Activated T-helper 1 cell treated with Interleukin-2 at 50 U/mL for 16 hours (primary cell): ENCODE measurements at regions not wholly inside any gene's neighbourhood (a gene's known extent, or its start where the extent isn't known, plus 50 kb on each side); places are given as distances from the start of the nearest gene placed in this dataset.

Experiments used
- DNase-seq: peaks from one replicate; pipeline ENCODE4 v3.0.0-alpha.2; 2020; ENCODE audit warnings: low read depth

GRCh38 chr21:24112020-24112419 is 1495.3 kb downstream of the MRPL39 start:
- no peak for DNase-seq

GRCh38 chr21:24110846-24111245 is 1496.4 kb downstream of the MRPL39 start:
- no peak for DNase-seq

GRCh38 chr21:24097181-24097580 is 1510.1 kb downstream of the MRPL39 start:
- DNase-seq: no peak

GRCh38 chr21:24096651-24097050 is 1510.6 kb downstream of the MRPL39 start:
- no peak for DNase-seq

- DNase-seq: no peak
Measured at GRCh38 chr21:24093032-24093431, 1514.2 kb downstream of the MRPL39 start.

- no peak for DNase-seq
Measured at GRCh38 chr21:24076179-24076578, 1531.1 kb downstream of the MRPL39 start.

- no peak for DNase-seq
Measured at GRCh38 chr21:24055696-24056095, 1551.6 kb downstream of the MRPL39 start.

- no peak for DNase-seq
Measured at GRCh38 chr21:24050231-24050630, 1557.0 kb downstream of the MRPL39 start.

- no peak for DNase-seq
Measured at GRCh38 chr21:24046829-24047443, 1560.3 kb downstream of the MRPL39 start.

GRCh38 chr21:24045775-24046215 is 1561.5 kb downstream of the MRPL39 start:
- DNase-seq: no peak

GRCh38 chr21:24045373-24045772 is 1561.9 kb downstream of the MRPL39 start:
- no peak for DNase-seq

- no peak for DNase-seq
Measured at GRCh38 chr21:24042687-24043086, 1564.6 kb downstream of the MRPL39 start.

- no peak for DNase-seq
Measured at GRCh38 chr21:24032709-24033232, 1574.5 kb downstream of the MRPL39 start.

- DNase-seq: no peak
Measured at GRCh38 chr21:24027396-24027795, 1579.9 kb downstream of the MRPL39 start.

GRCh38 chr21:24025101-24025500 is 1582.2 kb downstream of the MRPL39 start:
- no peak for DNase-seq

- no peak for DNase-seq
Measured at GRCh38 chr21:24023936-24024335, 1583.3 kb downstream of the MRPL39 start.

GRCh38 chr21:24023402-24023801 is 1583.9 kb downstream of the MRPL39 start:
- no peak for DNase-seq

- DNase-seq: no peak
Measured at GRCh38 chr21:24014381-24014780, 1592.9 kb downstream of the MRPL39 start.

- no peak for DNase-seq
Measured at GRCh38 chr21:24011087-24011486, 1596.2 kb downstream of the MRPL39 start.

GRCh38 chr21:24007592-24007991 is 1599.7 kb downstream of the MRPL39 start:
- DNase-seq: no peak

GRCh38 chr21:23986987-23987386 is 1620.3 kb downstream of the MRPL39 start:
- no peak for DNase-seq

- no peak for DNase-seq
Measured at GRCh38 chr21:23986214-23986613, 1621.1 kb downstream of the MRPL39 start.

GRCh38 chr21:23982546-23982945 is 1624.7 kb downstream of the MRPL39 start:
- DNase-seq: no peak

GRCh38 chr21:23977971-23978370 is 1629.3 kb downstream of the MRPL39 start:
- no peak for DNase-seq
